ENCODE measurements at regions not wholly inside any gene's neighbourhood (a gene's known extent, or its start where the extent isn't known, plus 50 kb on each side); places are given as distances from the start of the nearest gene placed in this dataset.

DNA sequence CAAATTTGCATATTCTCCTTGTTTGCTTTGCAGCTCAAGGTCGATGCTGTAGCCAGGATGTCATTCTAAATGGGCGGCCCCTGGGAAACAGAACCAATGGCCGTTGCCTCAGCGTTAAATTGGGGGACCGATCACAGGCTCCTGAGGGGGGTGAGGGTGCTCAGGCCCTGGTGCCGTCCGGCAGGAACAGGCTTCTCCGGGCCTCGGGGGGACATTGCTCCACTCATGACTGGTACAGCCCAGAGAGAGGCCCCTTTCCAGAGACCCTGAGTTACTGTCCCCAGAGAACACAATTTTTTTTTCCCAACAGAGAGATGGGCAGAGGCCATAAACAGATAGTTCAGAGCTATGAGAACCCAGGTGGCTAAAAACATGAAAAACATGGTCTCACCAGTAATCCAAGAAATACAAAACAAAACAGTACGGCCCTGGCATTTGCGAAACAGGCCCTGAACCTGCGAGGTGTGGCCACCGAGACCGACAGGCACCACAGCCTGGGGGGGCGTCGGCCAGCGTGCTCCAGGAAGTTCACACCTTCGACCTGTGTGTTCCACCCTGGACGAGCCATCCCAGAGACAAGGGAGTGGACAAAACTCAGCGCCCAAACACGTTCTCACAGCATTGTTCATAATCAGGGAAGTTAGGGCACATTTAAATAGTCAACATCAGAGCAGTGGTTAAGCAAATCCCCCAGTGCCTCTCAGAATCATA is 82.8 kb downstream of the METRNL start:
- Histone ChIP-seq H3K4me3 (ENCODE audit: extremely low read depth in 1 of 4, insufficient read depth in 2 of 4, low read depth in 3 of 4, low read length in 4 of 4) (no peak overlapping the region), H3K4me1 (replicated peaks in 1 of 4; ENCODE audit: control insufficient read depth in 3 of 4, insufficient read depth in 4 of 4, low read length in 3 of 4) (no peaks in the 10 kb centered on the region), H3K23me2 (ENCODE audit: low read depth, low read length) (no peaks in the 10 kb centered on the region), H2BK5ac (ENCODE audit: low read depth, low read length) (no peak overlapping the region), H2BK15ac (ENCODE audit: low read length) (no peak overlapping the region), H2AFZ (ENCODE audit: low read length) (no peak overlapping the region), H4K91ac (replicated peaks; ENCODE audit: insufficient read length, low read length) (no peak overlapping the region), H4K8ac (ENCODE audit: extremely low read depth, insufficient read depth, low read length) (no peak overlapping the region), H2BK20ac (ENCODE audit: low read length) (no peak overlapping the region), H3K27me3 (replicated peaks in 1 of 4; ENCODE audit: control insufficient read depth in 3 of 4, extremely low read depth in 1 of 4, insufficient read depth in 3 of 4, low read length in 3 of 4) (no peaks in the 10 kb centered on the region), H3K27ac (ENCODE audit: low read depth, low read length) (no peak overlapping the region), H3K4ac (replicated peaks; ENCODE audit: insufficient read length, low read depth, low read length) (no peak overlapping the region), H3K9me3 (ENCODE audit: insufficient read depth in 2 of 2, low read depth in 1 of 2, low read length in 1 of 2) (peaks cover 54 to 67% of the 10 kb centered on the region in 2 experiments), H2BK12ac (ENCODE audit: low read depth, low read length) (no peak overlapping the region), H4K5ac (ENCODE audit: insufficient read length, low read depth, low read length) (no peak overlapping the region), H3K9ac (replicated peaks in 1 of 4; ENCODE audit: extremely low read depth in 1 of 4, low read depth in 3 of 4, low read length in 3 of 4) (no peak overlapping the region), H3K23ac (ENCODE audit: insufficient read length) (no peak overlapping the region), H2AK5ac (ENCODE audit: low read depth, low read length) (no peak overlapping the region), H3K18ac (ENCODE audit: extremely low read depth, low read length) (no peak overlapping the region), H2BK120ac (replicated peaks; ENCODE audit: low read depth, low read length) (no peak overlapping the region), H3K79me1 (ENCODE audit: low read depth, low read length) (no peaks in the 10 kb centered on the region), H4K20me1 (replicated peaks in 1 of 2; ENCODE audit: control insufficient read depth in 1 of 2, insufficient read depth in 2 of 2, low read length in 2 of 2) (no peaks in the 10 kb centered on the region), H3K36me3 (ENCODE audit: control insufficient read depth in 2 of 4, insufficient read depth in 4 of 4, low read length in 3 of 4) (no peaks in the 10 kb centered on the region), H3K14ac (ENCODE audit: insufficient read length) (no peak overlapping the region), H3K79me2 (ENCODE audit: control insufficient read depth in 1 of 2, insufficient read depth in 2 of 2, low read length in 2 of 2) (no peaks in the 10 kb centered on the region), H3K56ac (replicated peaks; ENCODE audit: insufficient read length, low read depth, low read length) (no peak overlapping the region), H3K4me2 (ENCODE audit: insufficient read depth in 1 of 2, low read depth in 2 of 2, low read length in 2 of 2) (no peak overlapping the region)
- FAIRE-seq (no peak), DNase-seq (ENCODE audit: low read depth in 1 of 2, low spot score in 2 of 2) (no peak)
- WGBS, 2 experiments (ENCODE audit: extremely low coverage in 1 of 2, insufficient coverage in 1 of 2, insufficient read length in 1 of 2, insufficient replicate concordance in 2 of 2, low coverage in 1 of 2, low lambda C conversion rate in 2 of 2, missing lambda C conversion rate in 1 of 2): 84% methylated on average over 21 of the region's 21 CpGs; no CpG with 5 or more reads in 1 of the 2 experiments
- POLR2A ChIA-PET (ENCODE audit: partially characterized antibody): no interaction called here
- CTCF ChIA-PET (ENCODE audit: partially characterized antibody): interaction anchor here (0.7 to 1.7 kb wide), 2 partner anchors 14 to 31 kb away, joined by 3 to 4 read pairs; no protein-coding TSS in a partner anchor
- no peak for TF ChIP-seq YY1 (IDR thresholded peaks at IDR 0.05; ENCODE audit: low read depth, low read length)
- TF ChIP-seq ZNF274 (IDR thresholded peaks at IDR 0.05; ENCODE audit: borderline replicate concordance, extremely low read depth, low read length): no peak
- TF ChIP-seq SP1 (IDR thresholded peaks at IDR 0.05; ENCODE audit: low read depth, low read length): no peak
- TF ChIP-seq RAD21 (IDR thresholded peaks at IDR 0.05 in 1 of 2, conservative IDR thresholded peaks at IDR 0.05 in 1 of 2; ENCODE audit: low read depth in 2 of 2, low read length in 2 of 2): no peak
- no peak for TF ChIP-seq FOSL1 (IDR thresholded peaks at IDR 0.05; ENCODE audit: insufficient read depth, low read depth, low read length)
